ENCODE measurements at regions not wholly inside any gene's neighbourhood (a gene's known extent, or its start where the extent isn't known, plus 50 kb on each side); places are given as distances from the start of the nearest gene placed in this dataset.

- ChIA-PET POLR2A (ENCODE audit: partially characterized antibody) (no interaction called here), CTCF (ENCODE audit: partially characterized antibody) (interaction anchor here (0.8 kb wide), 1 partner anchor 10 kb away, joined by 3 read pairs; no protein-coding TSS in a partner anchor)
- no peak overlapping the region for H3K18ac ChIP-seq (ENCODE audit: extremely low read depth, low read length)
- no peak for TF ChIP-seq ATF2 (IDR thresholded peaks at IDR 0.05; ENCODE audit: low read length)
- no peak for TF ChIP-seq KDM4A (IDR thresholded peaks at IDR 0.05; ENCODE audit: low read depth, low read length, severe bottlenecking)
- TF ChIP-seq TEAD4 (IDR thresholded peaks at IDR 0.05; ENCODE audit: low read depth, low read length), result no peak
- no peak for TF ChIP-seq HDAC2 (IDR thresholded peaks at IDR 0.05; ENCODE audit: borderline replicate concordance in 1 of 2, low read depth in 2 of 2, low read length in 2 of 2)
- H2BK15ac ChIP-seq (ENCODE audit: low read length), result no peak overlapping the region
- H3K4me2 ChIP-seq (ENCODE audit: insufficient read depth in 1 of 2, low read depth in 2 of 2, low read length in 2 of 2), result no peak overlapping the region
- no peaks in the 10 kb centered on the region for H4K20me1 ChIP-seq (replicated peaks in 1 of 2; ENCODE audit: control insufficient read depth in 1 of 2, insufficient read depth in 2 of 2, low read length in 2 of 2)
- no peak overlapping the region for H4K91ac ChIP-seq (replicated peaks; ENCODE audit: insufficient read length, low read length)
- no peak overlapping the region for H3K14ac ChIP-seq (ENCODE audit: insufficient read length)
- no peak overlapping the region for H2BK120ac ChIP-seq (replicated peaks; ENCODE audit: low read depth, low read length)
- no peak overlapping the region for H4K5ac ChIP-seq (ENCODE audit: insufficient read length, low read depth, low read length)
- H2AFZ ChIP-seq (ENCODE audit: low read length), result no peak overlapping the region
- H4K8ac ChIP-seq (ENCODE audit: extremely low read depth, insufficient read depth, low read length), result no peak overlapping the region
- no peak overlapping the region for H3K23ac ChIP-seq (ENCODE audit: insufficient read length)
- H2AK5ac ChIP-seq (ENCODE audit: low read depth, low read length), result no peak overlapping the region
- H3K79me1 ChIP-seq (ENCODE audit: low read depth, low read length), result no peaks in the 10 kb centered on the region
- no peaks in the 10 kb centered on the region for H3K27me3 ChIP-seq (replicated peaks in 1 of 4; ENCODE audit: control insufficient read depth in 3 of 4, extremely low read depth in 1 of 4, insufficient read depth in 3 of 4, low read length in 3 of 4)
- H3K36me3 ChIP-seq (ENCODE audit: control insufficient read depth in 2 of 4, insufficient read depth in 4 of 4, low read length in 3 of 4), result no peaks in the 10 kb centered on the region
- H3K4me3 ChIP-seq (ENCODE audit: extremely low read depth in 1 of 4, insufficient read depth in 2 of 4, low read depth in 3 of 4, low read length in 4 of 4), result no peak overlapping the region
- WGBS, 2 experiments (ENCODE audit: extremely low coverage in 1 of 2, insufficient coverage in 1 of 2, insufficient read length in 1 of 2, insufficient replicate concordance in 2 of 2, low coverage in 1 of 2, low lambda C conversion rate in 2 of 2, missing lambda C conversion rate in 1 of 2), result 89% methylated on average over 12 of the region's 12 CpGs; no CpG with 5 or more reads in 1 of the 2 experiments
- H3K56ac ChIP-seq (replicated peaks; ENCODE audit: insufficient read length, low read depth, low read length), result no peak overlapping the region
- H3K4ac ChIP-seq (replicated peaks; ENCODE audit: insufficient read length, low read depth, low read length), result no peak overlapping the region
- peaks cover 2% of the 10 kb centered on the region; the same call in 1 of the 2 replicates for H3K23me2 ChIP-seq (ENCODE audit: low read depth, low read length)
- H3K27ac ChIP-seq (ENCODE audit: low read depth, low read length), result no peak overlapping the region
- H3K9me3 ChIP-seq (ENCODE audit: insufficient read depth in 2 of 2, low read depth in 1 of 2, low read length in 1 of 2), result no peaks in the 10 kb centered on the region
- FAIRE-seq (no peak), DNase-seq (ENCODE audit: low read depth in 1 of 2, low spot score in 2 of 2) (no peak)
- H2BK12ac ChIP-seq (ENCODE audit: low read depth, low read length), result no peak overlapping the region
- H2BK20ac ChIP-seq (ENCODE audit: low read length), result no peak overlapping the region
- no peak overlapping the region for H2BK5ac ChIP-seq (ENCODE audit: low read depth, low read length)
- no peak overlapping the region for H3K9ac ChIP-seq (replicated peaks in 1 of 4; ENCODE audit: extremely low read depth in 1 of 4, low read depth in 3 of 4, low read length in 3 of 4)
- H3K4me1 ChIP-seq (replicated peaks in 1 of 4; ENCODE audit: control insufficient read depth in 3 of 4, insufficient read depth in 4 of 4, low read length in 3 of 4), result no peaks in the 10 kb centered on the region
- H3K79me2 ChIP-seq (ENCODE audit: control insufficient read depth in 1 of 2, insufficient read depth in 2 of 2, low read length in 2 of 2), result no peaks in the 10 kb centered on the region
These were observed 170.8 kb upstream of the MSX2 start for GRCh38 chr5:174553556-174553955.
